Erythroblast (primary cell): ENCODE measurements at regions not wholly inside any gene's neighbourhood (a gene's known extent, or its start where the extent isn't known, plus 50 kb on each side); places are given as distances from the start of the nearest gene placed in this dataset.

Source experiments
- GATA1 ChIP-seq: IDR thresholded peaks from 2 replicates; pipeline ENCODE4 v1.6.1; 2011; ENCODE audit warnings: low read depth, mild to moderate bottlenecking, control low read depth, low read length, moderate library complexity
- POLR2A ChIP-seq: IDR thresholded peaks from 2 replicates; pipeline ENCODE4 v1.6.1; 2011; ENCODE audit warnings: mild to moderate bottlenecking, low read length

DNA sequence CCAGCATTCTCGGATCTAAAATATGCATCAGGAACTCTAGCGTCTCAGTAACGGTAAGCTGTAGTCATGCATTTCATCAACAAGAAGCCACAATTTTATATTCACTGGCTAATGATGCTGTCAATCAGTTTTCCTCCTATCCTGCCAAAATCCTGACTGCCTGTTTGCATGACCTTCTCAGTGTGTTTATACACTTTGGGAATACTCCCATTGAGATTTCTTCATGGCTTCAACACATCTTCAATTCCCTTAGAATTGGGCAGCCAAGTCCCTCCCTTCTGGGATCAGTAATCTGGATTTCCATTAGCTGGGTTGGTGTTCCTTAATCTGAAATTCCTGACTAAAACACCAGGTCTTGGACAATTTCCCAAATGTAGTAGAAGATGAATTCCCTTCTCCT lies 348.9 kb upstream of the DYNLRB2 start:
- TF ChIP-seq POLR2A (no peak), GATA1 (no peak)
